Calu3 (cell line): ENCODE measurements at regions not wholly inside any gene's neighbourhood (a gene's known extent, or its start where the extent isn't known, plus 50 kb on each side); places are given as distances from the start of the nearest gene placed in this dataset.

Source experiments
- BruUV-seq: library from RNA; stranded (reverse); fragments of 400-500 nt; replicated peaks from 2 replicates; lab custom pipeline; 2021; lab: Mats Ljungman, UMichigan
- CTCF ChIA-PET: fragments of 300-600 bp; sonication (Branson Sonifier 250); formaldehyde crosslinking; loops from one replicate; lab custom pipeline; 2022; ENCODE audit warnings: antibody characterized with exemption; lab: Charles Lee
- DNase-seq: peaks from one replicate; pipeline ENCODE4 v3.0.0; 2022
- H3K27ac Mint-ChIP-seq: one replicate; pipeline ENCODE4 v1.8.0; 2022; ENCODE audit warnings: mixed read lengths; ENCODE audit not compliant: unreplicated experiment
- H3K27me3 Mint-ChIP-seq: one replicate; pipeline ENCODE4 v1.8.0; 2022; ENCODE audit warnings: mixed read lengths; ENCODE audit not compliant: unreplicated experiment
- H3K36me3 Mint-ChIP-seq: one replicate; pipeline ENCODE4 v1.8.0; 2022; ENCODE audit warnings: mild to moderate bottlenecking, moderate library complexity, mixed read lengths; ENCODE audit not compliant: insufficient read depth, unreplicated experiment
- H3K4me1 Mint-ChIP-seq: one replicate; pipeline ENCODE4 v1.8.0; 2022; ENCODE audit warnings: mild to moderate bottlenecking, low read depth, mixed read lengths; ENCODE audit not compliant: unreplicated experiment
- H3K4me3 Mint-ChIP-seq: one replicate; pipeline ENCODE4 v1.8.0; 2022; ENCODE audit warnings: mild to moderate bottlenecking, low read depth, moderate library complexity, mixed read lengths; ENCODE audit not compliant: unreplicated experiment
- H3K9me3 Mint-ChIP-seq: one replicate; pipeline ENCODE4 v1.8.0; 2022; ENCODE audit warnings: low read depth, mixed read lengths; ENCODE audit not compliant: unreplicated experiment
- CTCF ChIP-seq: fragments of 200-600 bp; IDR thresholded peaks from one replicate; pipeline ENCODE4 v1.8.0; 2022; ENCODE audit warnings: antibody characterized with exemption; ENCODE audit not compliant: unreplicated experiment
- intact Hi-C: fragments of 100-400 bp; cut with micrococcal nuclease; formaldehyde crosslinking; loops from one replicate; pipeline ENCODE4 v1.10.0; 2022; ENCODE audit not compliant: unreplicated experiment

GRCh38 chr19:30757837-30758617, 385.8 kb downstream of the ZNF536 start:
- H3K4me3 Mint-ChIP-seq = no peak overlapping the region

GRCh38 chr19:30757104-30757836, 385.1 kb downstream of the ZNF536 start:
- Mint-ChIP-seq H3K27ac (no peak overlapping the region), H3K9me3 (peaks cover 4% of the 10 kb centered on the region), H3K4me1 (no peaks in the 10 kb centered on the region), H3K4me3 (no peak overlapping the region), H3K36me3 (no peaks in the 10 kb centered on the region), H3K27me3 (no peaks in the 10 kb centered on the region)
- BruUV-seq = no TSS peak
- DNase-seq = no peak
- intact Hi-C loops = no loop called here
- no peak for TF ChIP-seq CTCF
- CTCF ChIA-PET = interaction anchor here (0.8 kb wide), 1 partner anchor 136 kb away, joined by 3 read pairs; no protein-coding TSS in a partner anchor

More at GRCh38 chr19:30757837-30758617, 385.8 kb downstream of the ZNF536 start:
- Mint-ChIP-seq H3K27ac (no peak overlapping the region), H3K4me1 (no peaks in the 10 kb centered on the region), H3K27me3 (no peaks in the 10 kb centered on the region), H3K36me3 (no peaks in the 10 kb centered on the region), H3K9me3 (peaks cover 4% of the 10 kb centered on the region)
- DNase-seq = no peak
- BruUV-seq = no TSS peak
- CTCF ChIA-PET = no interaction called here
- intact Hi-C loops = no loop called here
- no peak for TF ChIP-seq CTCF

GRCh38 chr19:30755581-30755980, 383.4 kb downstream of the ZNF536 start:
- intact Hi-C loops = no loop called here
- Mint-ChIP-seq H3K27me3 (no peaks in the 10 kb centered on the region), H3K4me1 (no peaks in the 10 kb centered on the region), H3K9me3 (peaks cover 2% of the 10 kb centered on the region), H3K4me3 (no peak overlapping the region), H3K27ac (no peak overlapping the region), H3K36me3 (no peaks in the 10 kb centered on the region)
- no peak for TF ChIP-seq CTCF
- DNase-seq = no peak
- BruUV-seq = no TSS peak
- CTCF ChIA-PET = no interaction called here

GRCh38 chr19:30754162-30754561, 382.0 kb downstream of the ZNF536 start:
- intact Hi-C loops = no loop called here
- Mint-ChIP-seq H3K27ac (no peak overlapping the region), H3K27me3 (no peaks in the 10 kb centered on the region), H3K36me3 (no peaks in the 10 kb centered on the region), H3K9me3 (peaks cover 3% of the 10 kb centered on the region), H3K4me1 (no peaks in the 10 kb centered on the region), H3K4me3 (no peak overlapping the region)
- DNase-seq = no peak
- no peak for TF ChIP-seq CTCF
- no TSS peak for BruUV-seq
- CTCF ChIA-PET = no interaction called here
